NCI-H226 (cell line): ENCODE measurements at regions not wholly inside any gene's neighbourhood (a gene's known extent, or its start where the extent isn't known, plus 50 kb on each side); places are given as distances from the start of the nearest gene placed in this dataset.

Source experiments
- DNase-seq: peaks from one replicate; pipeline ENCODE4 v3.0.0-alpha.2; 2015

- no peak for DNase-seq
Measured at GRCh38 chr11:33646629-33647028, 54.0 kb downstream of the C11orf91 start.

- DNase-seq, result no peak
Measured at GRCh38 chr11:33646168-33646567, 54.5 kb downstream of the C11orf91 start.

- DNase-seq, result no peak
Measured at GRCh38 chr11:33645686-33646085, 54.9 kb downstream of the C11orf91 start.

GRCh38 chr11:33643167-33643824 lies 57.3 kb downstream of the C11orf91 start:
- DNase-seq, result no peak

GRCh38 chr11:33642461-33643166 lies 58.0 kb downstream of the C11orf91 start:
- DNase-seq, result no peak

GRCh38 chr11:33640730-33641371 lies 59.8 kb downstream of the C11orf91 start:
- no peak for DNase-seq

GRCh38 chr11:33638608-33639007 lies 62.0 kb downstream of the C11orf91 start:
- no peak for DNase-seq

- DNase-seq, result peak; percentile 50
Measured at GRCh38 chr11:33636104-33636503, 64.5 kb downstream of the C11orf91 start.

- DNase-seq, result peak; percentile 81
Measured at GRCh38 chr11:33635161-33635560, 65.5 kb downstream of the C11orf91 start.

GRCh38 chr11:33634291-33634834 lies 66.3 kb downstream of the C11orf91 start:
- DNase-seq, result peak; percentile 70

GRCh38 chr11:33633251-33634003 lies 67.2 kb downstream of the C11orf91 start:
- peak; percentile 88 for DNase-seq

- DNase-seq, result no peak
Measured at GRCh38 chr11:33631749-33632091, 68.9 kb downstream of the C11orf91 start.

- no peak for DNase-seq
Measured at GRCh38 chr11:33630936-33631748, 69.5 kb downstream of the C11orf91 start.

- no peak for DNase-seq
Measured at GRCh38 chr11:33624083-33624482, 76.5 kb downstream of the C11orf91 start.

- DNase-seq, result no peak
Measured at GRCh38 chr11:33622806-33623205, 77.8 kb downstream of the C11orf91 start.

GRCh38 chr11:33622186-33622585 lies 78.4 kb downstream of the C11orf91 start:
- DNase-seq, result no peak

- no peak for DNase-seq
Measured at GRCh38 chr11:33620423-33621171, 80.0 kb downstream of the C11orf91 start.

- DNase-seq, result no peak
Measured at GRCh38 chr11:33618956-33619355, 81.7 kb downstream of the C11orf91 start.

GRCh38 chr11:33618351-33618710 lies 82.3 kb downstream of the C11orf91 start:
- DNase-seq, result no peak

GRCh38 chr11:33617672-33618350 lies 82.8 kb downstream of the C11orf91 start:
- DNase-seq, result no peak

GRCh38 chr11:33616552-33616951 lies 84.1 kb downstream of the C11orf91 start:
- DNase-seq, result no peak
